Liver (tissue), 8 donors: ENCODE measurements at regions not wholly inside any gene's neighbourhood (a gene's known extent, or its start where the extent isn't known, plus 50 kb on each side); places are given as distances from the start of the nearest gene placed in this dataset.

ENCODE experiments used
- DNase-seq: peaks from one replicate; pipeline ENCODE4 v3.0.0-alpha.2; 2017; ENCODE audit warnings: low spot score
- H3K27ac ChIP-seq, 2 donors: one replicate each; pipeline ENCODE4 v1.7.0; 2013; ENCODE audit warnings: inconsistent platforms in 2 of 2, low read length in 2 of 2, control low read depth in 1 of 2, low read depth in 1 of 2, mild to moderate bottlenecking in 1 of 2
- H3K27me3 ChIP-seq, 4 donors: one replicate each; pipeline versions ENCODE4 v1.6.1 to v1.7.0; 2013; ENCODE audit warnings: low read length in 3 of 4, inconsistent platforms in 1 of 4, mild to moderate bottlenecking in 1 of 4, moderate library complexity in 1 of 4; ENCODE audit not compliant: control insufficient read depth in 4 of 4, insufficient read depth in 4 of 4
- H3K36me3 ChIP-seq, 4 donors: one replicate each; pipeline versions ENCODE4 v1.6.1 to v1.7.0; 2013; ENCODE audit warnings: low read length in 3 of 4, mild to moderate bottlenecking in 3 of 4, low read depth in 1 of 4, moderate library complexity in 1 of 4; ENCODE audit not compliant: control insufficient read depth in 4 of 4, insufficient read depth in 3 of 4
- H3K4me1 ChIP-seq, 4 donors: one replicate each; pipeline versions ENCODE4 v1.6.1 to v1.7.0; 2013; ENCODE audit warnings: low read length in 3 of 4, mild to moderate bottlenecking in 3 of 4, moderate library complexity in 1 of 4; ENCODE audit not compliant: control insufficient read depth in 4 of 4, insufficient read depth in 4 of 4
- H3K4me3 ChIP-seq, 3 donors: one replicate each; pipeline versions ENCODE4 v1.6.1 to v1.7.0; 2013; ENCODE audit warnings: low read length in 3 of 3, control low read depth in 1 of 3, low read depth in 1 of 3, mild to moderate bottlenecking in 1 of 3
- H3K9ac ChIP-seq, 2 donors: one replicate each; pipeline ENCODE4 v1.7.0; 2013; ENCODE audit warnings: low read length in 2 of 2, mild to moderate bottlenecking in 2 of 2, moderate library complexity in 2 of 2, control low read depth in 1 of 2, low read depth in 1 of 2
- H3K9me3 ChIP-seq, 4 donors: one replicate each; pipeline versions ENCODE4 v1.6.1 to v1.7.0; 2013; ENCODE audit warnings: low read length in 3 of 4; ENCODE audit not compliant: control insufficient read depth in 4 of 4
- CTCF ChIP-seq: fragments of 150-350 bp; IDR thresholded peaks from 2 replicates; pipeline ENCODE4 v1.5.1; 2017; ENCODE audit warnings: improper control_type of control experiment, low read depth, low read length; ENCODE audit not compliant: missing input control
- EGR1 ChIP-seq, 2 donors: IDR thresholded peaks; 2 replicates each; pipeline ENCODE4 v1.6.1; 2016 to 2018; ENCODE audit warnings: antibody characterized with exemption in 2 of 2, low read depth in 2 of 2
- FOXA1 ChIP-seq: IDR thresholded peaks from 2 replicates; pipeline ENCODE4 v1.6.1; 2016; ENCODE audit warnings: antibody characterized with exemption
- FOXA2 ChIP-seq: IDR thresholded peaks from 2 replicates; pipeline ENCODE4 v1.6.1; 2016; ENCODE audit warnings: antibody characterized with exemption
- GABPA ChIP-seq, 2 donors: IDR thresholded peaks in 1 of 2; conservative IDR thresholded peaks in 1 of 2; 2 replicates each; pipeline ENCODE4 v1.6.1; 2016; ENCODE audit warnings: antibody characterized with exemption in 2 of 2, mild to moderate bottlenecking in 1 of 2, moderate library complexity in 1 of 2
- HNF4A ChIP-seq, 2 donors: conservative IDR thresholded peaks; 2 replicates each; pipeline ENCODE4 v1.6.1; 2016; ENCODE audit warnings: antibody characterized with exemption in 2 of 2, mild to moderate bottlenecking in 2 of 2
- HNF4G ChIP-seq: IDR thresholded peaks from 2 replicates; pipeline ENCODE4 v1.6.1; 2016; ENCODE audit warnings: antibody characterized with exemption
- JUND ChIP-seq, 2 donors: IDR thresholded peaks; 2 replicates each; pipeline ENCODE4 v1.6.1; 2016; ENCODE audit warnings: antibody characterized with exemption in 2 of 2
- MAX ChIP-seq: IDR thresholded peaks from 2 replicates; pipeline ENCODE4 v1.6.1; 2016; ENCODE audit warnings: antibody characterized with exemption
- NR2F2 ChIP-seq: IDR thresholded peaks from 2 replicates; pipeline ENCODE4 v1.6.1; 2016; ENCODE audit warnings: antibody characterized with exemption
- RAD21 ChIP-seq, 2 donors: IDR thresholded peaks; 2 replicates each; pipeline ENCODE4 v1.6.1; 2016; ENCODE audit warnings: antibody characterized with exemption in 2 of 2, mild to moderate bottlenecking in 2 of 2
- REST ChIP-seq: IDR thresholded peaks from 2 replicates; pipeline ENCODE4 v1.6.1; 2016; ENCODE audit warnings: antibody characterized with exemption, mild to moderate bottlenecking
- RXRA ChIP-seq, 2 donors: IDR thresholded peaks; 2 replicates each; pipeline ENCODE4 v1.6.1; 2017 to 2018; ENCODE audit warnings: antibody characterized with exemption in 2 of 2, mild to moderate bottlenecking in 1 of 2
- SP1 ChIP-seq: IDR thresholded peaks from 2 replicates; pipeline ENCODE4 v1.6.1; 2018; ENCODE audit warnings: antibody characterized with exemption, mild to moderate bottlenecking
- TAF1 ChIP-seq: conservative IDR thresholded peaks from 2 replicates; pipeline ENCODE4 v1.6.1; 2016; ENCODE audit warnings: antibody characterized with exemption, mild to moderate bottlenecking
- YY1 ChIP-seq: IDR thresholded peaks from 2 replicates; pipeline ENCODE4 v1.6.1; 2016; ENCODE audit warnings: antibody characterized with exemption, mild to moderate bottlenecking
- WGBS: extraction: QIAGEN DNeasy Blood & Tissue Kit; methylation state at CpG from one replicate; pipeline ENCODE4 v1.1.7; 2013; 5-methylcytosine and 5-hydroxymethylcytosine counted together
- TF ChIP-seq, protein P1 (sequence below): IDR thresholded peaks from 2 replicates; pipeline ENCODE4 v1.6.1; 2016; ENCODE audit warnings: antibody characterized with exemption
- TF ChIP-seq, protein P2 (sequence below): IDR thresholded peaks from 2 replicates; pipeline ENCODE4 v1.6.1; 2016; ENCODE audit warnings: antibody characterized with exemption
- donor health status: healthy.
- donor health status: healthy.
- donor health status: healthy.
- donor health status: healthy.
- donor health status: healthy.

- WGBS: 68% methylated on average over 14 of the region's 14 CpGs
- H3K27ac ChIP-seq: no peak overlapping the region
- no peaks in the 10 kb centered on the region for H3K9me3 ChIP-seq
- no peaks in the 10 kb centered on the region for H3K36me3 ChIP-seq
- H3K4me3 ChIP-seq: no peak overlapping the region
- no peak for DNase-seq
- H3K27me3 ChIP-seq: no peaks in the 10 kb centered on the region
- no peaks in the 10 kb centered on the region for H3K4me1 ChIP-seq
- H3K9ac ChIP-seq: no peak overlapping the region
- TF ChIP-seq GABPA (IDR thresholded peaks at IDR 0.05 in 1 of 2, conservative IDR thresholded peaks at IDR 0.05 in 1 of 2): no peak
- TF ChIP-seq HNF4A (conservative IDR thresholded peaks at IDR 0.05): no peak
- TF ChIP-seq, protein P1, sequence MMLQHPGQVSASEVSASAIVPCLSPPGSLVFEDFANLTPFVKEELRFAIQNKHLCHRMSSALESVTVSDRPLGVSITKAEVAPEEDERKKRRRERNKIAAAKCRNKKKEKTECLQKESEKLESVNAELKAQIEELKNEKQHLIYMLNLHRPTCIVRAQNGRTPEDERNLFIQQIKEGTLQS: no peak
- TF ChIP-seq NR2F2: no peak
- no peak for TF ChIP-seq FOXA2
- TF ChIP-seq SP1: no peak
- no peak for TF ChIP-seq RAD21 (IDR thresholded peaks at IDR 0.05)
- TF ChIP-seq FOXA1: no peak
- TF ChIP-seq MAX: no peak
- TF ChIP-seq EGR1 (IDR thresholded peaks at IDR 0.05; ENCODE audit: low read depth in 2 of 2): no peak
- no peak for TF ChIP-seq JUND (IDR thresholded peaks at IDR 0.05)
- TF ChIP-seq CTCF: no peak
These were observed 421.5 kb downstream of the BRD1 start for GRCh38 chr22:49406047-49406650.

- Histone ChIP-seq H3K4me1 (no peaks in the 10 kb centered on the region), H3K4me3 (no peak overlapping the region), H3K27ac (no peak overlapping the region), H3K27me3 (no peaks in the 10 kb centered on the region), H3K9me3 (no peaks in the 10 kb centered on the region), H3K9ac (no peak overlapping the region), H3K36me3 (no peaks in the 10 kb centered on the region)
- DNase-seq: no peak
- WGBS: 69% methylated on average over 3 of the region's 3 CpGs
- TF ChIP-seq HNF4G: no peak
- TF ChIP-seq YY1: no peak
- TF ChIP-seq, protein P1: no peak
- TF ChIP-seq RXRA (IDR thresholded peaks at IDR 0.05): no peak
- no peak for TF ChIP-seq JUND (IDR thresholded peaks at IDR 0.05)
- TF ChIP-seq EGR1 (IDR thresholded peaks at IDR 0.05; ENCODE audit: low read depth in 2 of 2): no peak
- TF ChIP-seq TAF1: no peak
- no peak for TF ChIP-seq RAD21 (IDR thresholded peaks at IDR 0.05)
- no peak for TF ChIP-seq FOXA1
- TF ChIP-seq GABPA (IDR thresholded peaks at IDR 0.05 in 1 of 2, conservative IDR thresholded peaks at IDR 0.05 in 1 of 2): no peak
- no peak for TF ChIP-seq REST
- TF ChIP-seq SP1: no peak
- no peak for TF ChIP-seq MAX
- TF ChIP-seq, protein P2, sequence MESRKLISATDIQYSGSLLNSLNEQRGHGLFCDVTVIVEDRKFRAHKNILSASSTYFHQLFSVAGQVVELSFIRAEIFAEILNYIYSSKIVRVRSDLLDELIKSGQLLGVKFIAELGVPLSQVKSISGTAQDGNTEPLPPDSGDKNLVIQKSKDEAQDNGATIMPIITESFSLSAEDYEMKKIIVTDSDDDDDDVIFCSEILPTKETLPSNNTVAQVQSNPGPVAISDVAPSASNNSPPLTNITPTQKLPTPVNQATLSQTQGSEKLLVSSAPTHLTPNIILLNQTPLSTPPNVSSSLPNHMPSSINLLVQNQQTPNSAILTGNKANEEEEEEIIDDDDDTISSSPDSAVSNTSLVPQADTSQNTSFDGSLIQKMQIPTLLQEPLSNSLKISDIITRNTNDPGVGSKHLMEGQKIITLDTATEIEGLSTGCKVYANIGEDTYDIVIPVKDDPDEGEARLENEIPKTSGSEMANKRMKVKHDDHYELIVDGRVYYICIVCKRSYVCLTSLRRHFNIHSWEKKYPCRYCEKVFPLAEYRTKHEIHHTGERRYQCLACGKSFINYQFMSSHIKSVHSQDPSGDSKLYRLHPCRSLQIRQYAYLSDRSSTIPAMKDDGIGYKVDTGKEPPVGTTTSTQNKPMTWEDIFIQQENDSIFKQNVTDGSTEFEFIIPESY: no peak
- no peak for TF ChIP-seq NR2F2
- TF ChIP-seq FOXA2: no peak
- TF ChIP-seq CTCF: no peak
- no peak for TF ChIP-seq HNF4A (conservative IDR thresholded peaks at IDR 0.05)
These were observed 422.1 kb downstream of the BRD1 start for GRCh38 chr22:49405590-49405989.
